ENCODE measurements at regions not wholly inside any gene's neighbourhood (a gene's known extent, or its start where the extent isn't known, plus 50 kb on each side); places are given as distances from the start of the nearest gene placed in this dataset.

DNA sequence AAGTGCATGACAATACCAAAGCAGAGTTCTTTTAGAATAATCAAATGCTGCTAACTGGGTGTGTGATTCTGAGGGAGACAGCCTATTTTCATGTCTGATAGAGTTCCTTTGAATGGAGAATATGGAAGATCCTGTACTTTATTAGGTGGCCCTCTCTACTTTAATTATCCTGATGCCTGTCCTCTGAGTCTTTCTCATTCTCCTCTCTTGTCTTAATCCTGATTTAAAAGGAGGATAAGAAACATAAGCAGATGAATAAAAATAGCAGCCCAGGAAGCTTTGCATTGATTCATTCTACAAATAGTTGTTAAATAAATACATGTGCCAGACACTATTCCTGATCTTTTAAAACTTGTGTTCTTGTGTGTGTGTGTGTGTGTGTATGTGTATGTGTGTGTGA is 387.3 kb downstream of the SPRY1 start:
- no peaks in the 10 kb centered on the region for H3K9me3 ChIP-seq (ENCODE audit: low read length)
- H3K27ac ChIP-seq (ENCODE audit: low read length): no peak overlapping the region
- H3K9ac ChIP-seq (ENCODE audit: low read length): no peak overlapping the region
- H3K27me3 ChIP-seq (ENCODE audit: insufficient read depth, low read depth, low read length): no peaks in the 10 kb centered on the region
- no peak overlapping the region for H3K4me2 ChIP-seq (ENCODE audit: low read length)
- TF ChIP-seq EZH2 (IDR thresholded peaks at IDR 0.05; ENCODE audit: borderline replicate concordance, insufficient read depth, low read length, poor library complexity, severe bottlenecking) (no peak), SMC3 (conservative IDR thresholded peaks at IDR 0.05; ENCODE audit: poor library complexity) (no peak), RAD21 (conservative IDR thresholded peaks at IDR 0.05) (no peak)
- H3K36me3 ChIP-seq (ENCODE audit: insufficient read depth, low read length): no peaks in the 10 kb centered on the region
- no peaks in the 10 kb centered on the region for H3F3A ChIP-seq (ENCODE audit: insufficient read depth, low read length, poor library complexity, severe bottlenecking)
- H3K9me2 ChIP-seq (ENCODE audit: insufficient read depth, low read length): no peaks in the 10 kb centered on the region
- no peak overlapping the region for H2AFZ ChIP-seq (ENCODE audit: low read depth, low read length)
- H3K4me3 ChIP-seq (ENCODE audit: low read length): no peak overlapping the region
- H4K20me1 ChIP-seq (ENCODE audit: insufficient read depth): no peaks in the 10 kb centered on the region
- no peaks in the 10 kb centered on the region for H3K79me2 ChIP-seq (replicated peaks; ENCODE audit: insufficient read depth, low read length)

- TF ChIP-seq EZH2 (IDR thresholded peaks at IDR 0.05; ENCODE audit: borderline replicate concordance, insufficient read depth, low read length, poor library complexity, severe bottlenecking): no peak
- no peak for TF ChIP-seq POLR2AphosphoS5 (IDR thresholded peaks at IDR 0.05)
- Histone ChIP-seq H3K27ac (ENCODE audit: low read length) (no peak overlapping the region), H3K4me2 (ENCODE audit: low read length) (no peak overlapping the region), H3K36me3 (ENCODE audit: insufficient read depth, low read length) (no peaks in the 10 kb centered on the region), H3K9me2 (ENCODE audit: insufficient read depth, low read length) (no peaks in the 10 kb centered on the region), H4K20me1 (ENCODE audit: insufficient read depth) (no peaks in the 10 kb centered on the region), H3F3A (ENCODE audit: insufficient read depth, low read length, poor library complexity, severe bottlenecking) (no peaks in the 10 kb centered on the region), H3K4me3 (ENCODE audit: low read length) (no peak overlapping the region), H3K9me3 (ENCODE audit: low read length) (no peaks in the 10 kb centered on the region), H3K79me2 (replicated peaks; ENCODE audit: insufficient read depth, low read length) (no peaks in the 10 kb centered on the region), H3K27me3 (ENCODE audit: insufficient read depth, low read depth, low read length) (no peaks in the 10 kb centered on the region), H3K9ac (ENCODE audit: low read length) (no peak overlapping the region), H2AFZ (ENCODE audit: low read depth, low read length) (no peak overlapping the region)
These were observed 388.0 kb downstream of the SPRY1 start for GRCh38 chr4:123784626-123785025.

DNA sequence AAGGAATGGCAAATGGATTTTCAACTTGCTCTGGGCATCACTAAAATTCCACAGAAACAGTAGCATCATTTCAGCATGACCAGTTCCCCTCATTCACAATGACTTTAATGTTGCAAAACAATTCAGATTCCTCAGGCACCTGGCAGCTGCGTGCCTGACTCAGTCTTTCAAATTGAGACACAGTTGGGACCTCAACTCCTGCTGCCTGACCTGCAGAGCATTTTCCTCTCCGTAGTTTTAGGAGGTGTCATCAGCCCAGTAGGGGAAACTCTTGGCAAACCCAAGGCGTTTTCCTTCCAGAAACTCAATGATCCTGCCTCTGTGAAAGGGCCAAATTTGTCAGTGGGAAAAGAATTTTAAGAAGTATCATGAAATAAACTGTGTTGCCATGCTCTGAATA is 388.9 kb downstream of the SPRY1 start:
- H4K20me1 ChIP-seq (ENCODE audit: insufficient read depth): no peaks in the 10 kb centered on the region
- H3K9ac ChIP-seq (ENCODE audit: low read length): no peak overlapping the region
- H3K27me3 ChIP-seq (ENCODE audit: insufficient read depth, low read depth, low read length): no peaks in the 10 kb centered on the region
- no peak overlapping the region for H3K4me2 ChIP-seq (ENCODE audit: low read length)
- TF ChIP-seq MXI1 (conservative IDR thresholded peaks at IDR 0.05; ENCODE audit: poor library complexity, severe bottlenecking) (no peak), TAF1 (IDR thresholded peaks at IDR 0.05; ENCODE audit: low read depth) (no peak), EZH2 (IDR thresholded peaks at IDR 0.05; ENCODE audit: borderline replicate concordance, insufficient read depth, low read length, poor library complexity, severe bottlenecking) (no peak)
- no peak overlapping the region for H2AFZ ChIP-seq (ENCODE audit: low read depth, low read length)
- H3F3A ChIP-seq (ENCODE audit: insufficient read depth, low read length, poor library complexity, severe bottlenecking): no peaks in the 10 kb centered on the region
- H3K36me3 ChIP-seq (ENCODE audit: insufficient read depth, low read length): no peaks in the 10 kb centered on the region
- no peaks in the 10 kb centered on the region for H3K9me3 ChIP-seq (ENCODE audit: low read length)
- H3K79me2 ChIP-seq (replicated peaks; ENCODE audit: insufficient read depth, low read length): no peaks in the 10 kb centered on the region
- no peaks in the 10 kb centered on the region for H3K9me2 ChIP-seq (ENCODE audit: insufficient read depth, low read length)
- no peak overlapping the region for H3K27ac ChIP-seq (ENCODE audit: low read length)
- no peak overlapping the region for H3K4me3 ChIP-seq (ENCODE audit: low read length)

- Histone ChIP-seq H3K79me2 (replicated peaks; ENCODE audit: insufficient read depth, low read length) (no peaks in the 10 kb centered on the region), H3K4me2 (ENCODE audit: low read length) (no peak overlapping the region), H3K9me2 (ENCODE audit: insufficient read depth, low read length) (no peaks in the 10 kb centered on the region), H3K27me3 (ENCODE audit: insufficient read depth, low read depth, low read length) (no peaks in the 10 kb centered on the region), H3K4me3 (ENCODE audit: low read length) (no peak overlapping the region), H3F3A (ENCODE audit: insufficient read depth, low read length, poor library complexity, severe bottlenecking) (no peaks in the 10 kb centered on the region), H3K9ac (ENCODE audit: low read length) (no peak overlapping the region), H2AFZ (ENCODE audit: low read depth, low read length) (no peak overlapping the region), H3K27ac (ENCODE audit: low read length) (no peak overlapping the region), H3K36me3 (ENCODE audit: insufficient read depth, low read length) (no peaks in the 10 kb centered on the region), H3K9me3 (ENCODE audit: low read length) (no peaks in the 10 kb centered on the region), H4K20me1 (ENCODE audit: insufficient read depth) (no peaks in the 10 kb centered on the region)
- no peak for TF ChIP-seq POLR2AphosphoS5 (IDR thresholded peaks at IDR 0.05)
- TF ChIP-seq, protein P1, sequence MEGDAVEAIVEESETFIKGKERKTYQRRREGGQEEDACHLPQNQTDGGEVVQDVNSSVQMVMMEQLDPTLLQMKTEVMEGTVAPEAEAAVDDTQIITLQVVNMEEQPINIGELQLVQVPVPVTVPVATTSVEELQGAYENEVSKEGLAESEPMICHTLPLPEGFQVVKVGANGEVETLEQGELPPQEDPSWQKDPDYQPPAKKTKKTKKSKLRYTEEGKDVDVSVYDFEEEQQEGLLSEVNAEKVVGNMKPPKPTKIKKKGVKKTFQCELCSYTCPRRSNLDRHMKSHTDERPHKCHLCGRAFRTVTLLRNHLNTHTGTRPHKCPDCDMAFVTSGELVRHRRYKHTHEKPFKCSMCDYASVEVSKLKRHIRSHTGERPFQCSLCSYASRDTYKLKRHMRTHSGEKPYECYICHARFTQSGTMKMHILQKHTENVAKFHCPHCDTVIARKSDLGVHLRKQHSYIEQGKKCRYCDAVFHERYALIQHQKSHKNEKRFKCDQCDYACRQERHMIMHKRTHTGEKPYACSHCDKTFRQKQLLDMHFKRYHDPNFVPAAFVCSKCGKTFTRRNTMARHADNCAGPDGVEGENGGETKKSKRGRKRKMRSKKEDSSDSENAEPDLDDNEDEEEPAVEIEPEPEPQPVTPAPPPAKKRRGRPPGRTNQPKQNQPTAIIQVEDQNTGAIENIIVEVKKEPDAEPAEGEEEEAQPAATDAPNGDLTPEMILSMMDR (IDR thresholded peaks at IDR 0.05; ENCODE audit: poor library complexity, severe bottlenecking): no peak
These were observed 389.7 kb downstream of the SPRY1 start for GRCh38 chr4:123786163-123786915.

All from neural cell (in vitro differentiated cells).